Activated naive CD8-positive, alpha-beta T cell treated with anti-CD3 and anti-CD28 coated beads for 36 hours (primary cell): ENCODE measurements at regions not wholly inside any gene's neighbourhood (a gene's known extent, or its start where the extent isn't known, plus 50 kb on each side); places are given as distances from the start of the nearest gene placed in this dataset.

ENCODE experiments used
- DNase-seq: peaks from one replicate; pipeline ENCODE4 v3.0.0; 2021
- H3K27ac Mint-ChIP-seq: one replicate; pipeline ENCODE4 v1.8.0; 2022; ENCODE audit warnings: mild to moderate bottlenecking, moderate library complexity, mixed read lengths
- H3K27me3 Mint-ChIP-seq: one replicate; pipeline ENCODE4 v1.8.0; 2022; ENCODE audit warnings: mild to moderate bottlenecking, mixed read lengths
- H3K36me3 Mint-ChIP-seq: one replicate; pipeline ENCODE4 v1.8.0; 2021; ENCODE audit warnings: mild to moderate bottlenecking, mixed read lengths
- H3K4me1 Mint-ChIP-seq: one replicate; pipeline ENCODE4 v1.8.0; 2021; ENCODE audit warnings: mixed read lengths
- H3K4me3 Mint-ChIP-seq: one replicate; pipeline ENCODE4 v1.8.0; 2022; ENCODE audit warnings: mild to moderate bottlenecking, moderate library complexity, mixed read lengths
- H3K9me3 Mint-ChIP-seq: one replicate; pipeline ENCODE4 v1.8.0; 2022; ENCODE audit warnings: mixed read lengths

DNA sequence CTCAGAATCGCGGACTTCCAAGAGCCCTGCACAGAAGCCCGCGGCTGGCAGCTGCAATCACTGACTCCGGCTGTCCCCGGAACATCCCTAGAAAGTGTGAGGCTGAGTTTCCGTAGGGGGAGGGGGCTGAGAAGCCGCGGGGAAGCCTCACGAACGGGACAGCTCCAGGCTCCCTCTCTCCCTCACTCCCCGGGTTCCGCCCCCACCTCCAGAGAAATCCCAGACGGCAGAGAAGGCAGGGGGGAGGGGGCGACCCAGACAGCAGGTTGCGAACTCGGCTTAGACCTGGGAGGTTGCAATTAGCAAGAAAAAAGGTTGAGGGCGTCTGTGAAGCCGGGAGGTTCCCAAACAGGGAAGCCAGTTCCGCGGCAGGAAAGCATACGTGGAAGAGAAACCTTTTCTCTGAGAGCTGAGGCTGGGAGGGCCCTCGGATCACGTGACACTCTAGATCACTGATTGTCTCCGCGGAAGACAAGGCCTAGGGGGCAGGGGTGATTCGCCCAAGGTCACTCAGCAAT, 73.8 kb upstream of the CPLX2 start:
- no peaks in the 10 kb centered on the region for H3K9me3 Mint-ChIP-seq
- H3K27ac Mint-ChIP-seq: no peak overlapping the region
- H3K4me1 Mint-ChIP-seq: no peaks in the 10 kb centered on the region
- peaks cover 1% of the 10 kb centered on the region for H3K36me3 Mint-ChIP-seq
- no peak for DNase-seq
- H3K4me3 Mint-ChIP-seq: no peak overlapping the region
- H3K27me3 Mint-ChIP-seq: peaks cover 80% of the 10 kb centered on the region

DNA sequence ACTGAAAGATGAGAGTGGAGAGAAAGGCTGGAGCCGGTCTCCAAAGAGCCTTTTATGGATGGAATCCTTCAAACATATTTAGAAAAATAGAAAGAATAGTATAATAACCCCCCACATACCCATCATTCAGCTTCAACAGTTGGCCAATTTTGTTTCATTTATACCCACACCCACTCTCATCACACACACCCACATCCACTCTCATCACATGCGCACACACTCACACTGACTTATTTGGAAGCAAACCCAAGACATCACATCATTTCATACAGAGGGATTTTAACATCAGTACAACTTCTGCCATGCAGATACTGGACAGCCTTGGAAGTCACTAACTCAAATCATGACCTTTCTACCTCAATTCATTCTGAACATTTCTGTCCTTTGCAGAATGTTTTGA, 72.8 kb upstream of the CPLX2 start:
- H3K27me3 Mint-ChIP-seq: peaks cover 82% of the 10 kb centered on the region
- no peaks in the 10 kb centered on the region for H3K4me1 Mint-ChIP-seq
- DNase-seq: no peak
- H3K36me3 Mint-ChIP-seq: peaks cover 1% of the 10 kb centered on the region
- H3K9me3 Mint-ChIP-seq: no peaks in the 10 kb centered on the region
- no peak overlapping the region for H3K27ac Mint-ChIP-seq
- no peak overlapping the region for H3K4me3 Mint-ChIP-seq

DNA sequence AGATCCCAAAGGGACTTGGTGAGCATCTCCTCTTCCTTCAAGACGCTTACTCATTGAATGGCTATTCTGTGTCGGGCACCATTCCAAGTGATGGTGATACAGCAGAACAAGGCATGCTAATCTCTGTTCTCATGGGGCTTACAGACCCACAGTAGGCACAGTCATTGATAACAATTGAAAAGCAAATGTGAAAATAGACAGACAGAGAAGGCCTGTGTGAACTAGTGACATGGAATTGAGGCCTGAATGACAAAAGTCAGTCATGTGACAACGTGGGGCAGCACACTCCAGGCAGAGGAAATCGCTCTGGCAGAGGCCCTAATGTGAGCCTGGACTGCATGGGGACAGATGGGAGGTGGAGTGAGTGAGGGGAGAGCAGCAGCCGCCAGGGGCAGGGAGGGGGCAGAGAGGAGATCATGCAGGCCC, 70.7 kb upstream of the CPLX2 start:
- Mint-ChIP-seq H3K27me3 (peaks cover 69% of the 10 kb centered on the region), H3K27ac (no peak overlapping the region), H3K4me1 (no peaks in the 10 kb centered on the region), H3K9me3 (no peaks in the 10 kb centered on the region), H3K4me3 (no peak overlapping the region), H3K36me3 (no peaks in the 10 kb centered on the region)
- DNase-seq: no peak

DNA sequence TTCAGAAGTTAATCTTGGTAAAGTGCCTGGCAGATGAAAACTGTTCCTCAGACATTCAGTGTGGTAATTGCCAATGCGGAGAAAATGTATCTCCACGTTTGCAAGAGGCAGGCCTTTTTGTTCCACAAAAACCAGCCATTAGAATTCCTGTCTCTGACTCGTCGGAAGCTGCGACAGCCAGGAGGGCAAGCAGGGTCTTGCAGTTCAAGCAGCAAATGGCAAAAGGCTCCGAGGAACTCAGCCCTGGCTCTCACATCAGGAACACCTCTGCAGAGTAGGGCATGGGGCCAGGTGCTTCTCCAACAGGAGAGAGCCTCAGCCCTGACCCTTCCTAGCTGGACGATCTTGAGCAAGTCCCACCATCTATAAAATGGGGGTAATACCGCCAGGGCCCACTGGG, 69.0 kb upstream of the CPLX2 start:
- H3K36me3 Mint-ChIP-seq: no peaks in the 10 kb centered on the region
- peaks cover 70% of the 10 kb centered on the region for H3K27me3 Mint-ChIP-seq
- H3K4me1 Mint-ChIP-seq: no peaks in the 10 kb centered on the region
- H3K27ac Mint-ChIP-seq: no peak overlapping the region
- no peaks in the 10 kb centered on the region for H3K9me3 Mint-ChIP-seq
- no peak for DNase-seq
- no peak overlapping the region for H3K4me3 Mint-ChIP-seq

DNA sequence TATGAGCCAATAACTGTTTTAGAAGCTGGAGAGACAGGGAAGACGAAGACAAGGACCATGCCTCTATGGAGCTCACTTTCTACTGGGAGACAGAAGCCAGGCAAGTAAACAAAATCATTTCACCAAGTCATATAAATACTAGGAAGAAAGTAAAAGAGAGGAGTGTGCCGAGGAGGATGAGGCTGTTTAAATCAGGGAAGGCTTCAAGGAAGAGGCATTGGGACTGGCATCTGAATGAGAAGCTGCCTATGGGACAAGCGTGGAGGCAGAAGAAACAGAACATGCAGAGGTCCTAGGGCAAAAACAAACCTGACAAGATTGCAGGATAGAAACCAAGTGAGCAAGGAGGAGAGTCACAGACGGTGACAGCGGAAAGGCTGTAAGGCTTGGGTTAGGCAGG, 68.1 kb upstream of the CPLX2 start:
- Mint-ChIP-seq H3K27ac (no peak overlapping the region), H3K4me1 (no peaks in the 10 kb centered on the region), H3K9me3 (no peaks in the 10 kb centered on the region), H3K4me3 (no peak overlapping the region), H3K27me3 (peaks cover 68% of the 10 kb centered on the region), H3K36me3 (no peaks in the 10 kb centered on the region)
- DNase-seq: no peak

DNA sequence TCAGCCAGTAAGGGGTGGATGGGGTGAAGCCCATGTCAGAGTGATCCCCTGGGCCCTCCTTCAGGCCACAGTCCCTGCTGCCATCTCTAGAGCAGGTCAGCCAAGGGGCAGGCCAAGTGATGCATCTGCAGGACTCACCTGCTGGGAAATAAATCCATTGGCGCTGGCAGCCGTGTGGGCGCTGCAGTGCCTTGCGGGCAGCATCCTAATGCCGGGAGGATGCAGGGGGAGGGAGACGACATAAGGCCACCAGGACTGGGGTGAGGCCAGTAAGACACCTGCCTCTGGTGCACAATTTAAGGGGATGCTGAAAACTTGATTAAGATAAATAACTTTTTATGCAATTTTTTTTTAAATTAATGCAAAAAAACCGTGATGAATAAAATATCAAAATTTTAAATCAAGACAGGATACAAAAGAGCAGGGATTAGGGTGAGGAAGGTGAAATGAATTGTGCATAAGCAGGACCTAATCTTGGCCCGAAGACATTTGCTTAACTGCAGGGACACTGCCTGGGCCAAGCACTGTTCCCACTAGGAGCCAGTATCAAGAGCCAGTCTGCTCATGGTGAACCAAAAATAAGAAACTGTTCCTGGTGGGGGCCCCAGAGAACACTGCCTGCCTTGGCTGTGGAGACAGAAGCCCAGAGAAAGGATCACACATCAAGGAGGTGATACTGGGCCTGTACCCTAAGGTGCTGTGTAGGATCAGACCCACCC, 67.5 kb upstream of the CPLX2 start:
- H3K4me1 Mint-ChIP-seq: no peaks in the 10 kb centered on the region
- H3K36me3 Mint-ChIP-seq: no peaks in the 10 kb centered on the region
- no peak for DNase-seq
- no peaks in the 10 kb centered on the region for H3K9me3 Mint-ChIP-seq
- peaks cover 64% of the 10 kb centered on the region for H3K27me3 Mint-ChIP-seq
- H3K27ac Mint-ChIP-seq: no peak overlapping the region
- no peak overlapping the region for H3K4me3 Mint-ChIP-seq

DNA sequence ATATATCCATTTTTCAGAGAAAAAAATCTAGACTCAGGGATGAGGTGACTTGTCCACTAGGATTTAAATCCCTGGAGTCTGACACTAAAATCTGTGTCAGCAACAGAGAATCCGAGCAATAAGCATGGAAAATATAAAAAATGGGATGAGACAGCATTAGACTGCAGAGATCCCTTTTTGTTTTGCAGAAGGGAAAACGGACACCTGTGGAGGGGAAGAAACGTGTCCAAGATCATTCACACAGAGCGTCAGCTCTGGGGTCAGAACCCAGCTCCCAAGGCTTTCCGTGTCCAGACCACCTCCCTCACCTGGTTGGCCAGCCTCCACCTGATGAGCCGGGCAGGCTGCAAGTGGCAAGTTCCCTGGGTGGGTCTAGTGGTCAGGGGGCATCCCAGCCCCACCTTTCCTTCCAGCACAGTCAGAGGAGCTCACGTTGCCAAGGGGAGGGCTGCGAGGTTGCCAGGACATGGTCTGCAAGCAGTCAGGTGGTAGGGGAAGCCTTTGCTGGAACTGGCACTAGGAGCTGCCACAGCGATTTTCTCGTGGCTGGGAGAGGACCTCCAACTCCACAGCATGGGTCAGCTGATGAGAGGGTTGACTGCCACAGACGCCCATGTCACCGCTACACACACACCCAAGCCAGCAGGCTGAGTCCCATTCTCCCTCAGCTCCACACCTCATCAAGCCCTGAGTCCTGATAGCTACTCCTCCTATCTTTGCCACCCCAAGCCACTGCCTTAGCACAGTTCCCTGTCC, 65.9 kb upstream of the CPLX2 start:
- no peaks in the 10 kb centered on the region for H3K9me3 Mint-ChIP-seq
- no peaks in the 10 kb centered on the region for H3K4me1 Mint-ChIP-seq
- H3K36me3 Mint-ChIP-seq: no peaks in the 10 kb centered on the region
- peaks cover 62% of the 10 kb centered on the region for H3K27me3 Mint-ChIP-seq
- no peak for DNase-seq
- no peak overlapping the region for H3K4me3 Mint-ChIP-seq
- no peak overlapping the region for H3K27ac Mint-ChIP-seq

DNA sequence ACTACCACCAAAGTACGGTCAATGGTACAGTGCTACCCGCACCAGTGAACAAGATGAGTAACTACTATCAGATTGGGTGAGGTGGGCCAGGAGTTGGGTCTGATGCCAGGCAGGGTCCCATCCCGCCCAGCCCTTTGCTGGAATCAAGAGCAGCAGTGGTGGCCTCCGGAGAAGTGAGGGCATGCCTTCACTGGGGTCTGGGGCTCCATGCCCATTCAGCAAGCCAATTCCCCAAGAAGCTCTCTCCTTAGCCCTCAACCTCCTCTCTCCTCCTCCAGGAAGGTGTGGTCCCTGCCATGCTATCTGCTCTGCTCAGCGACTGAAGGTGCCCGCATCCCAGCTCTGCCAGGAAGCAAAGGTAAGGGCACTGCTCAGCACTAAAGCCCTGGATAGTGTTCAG, 62.7 kb upstream of the CPLX2 start:
- H3K9me3 Mint-ChIP-seq: no peaks in the 10 kb centered on the region
- H3K4me3 Mint-ChIP-seq: no peak overlapping the region

DNA sequence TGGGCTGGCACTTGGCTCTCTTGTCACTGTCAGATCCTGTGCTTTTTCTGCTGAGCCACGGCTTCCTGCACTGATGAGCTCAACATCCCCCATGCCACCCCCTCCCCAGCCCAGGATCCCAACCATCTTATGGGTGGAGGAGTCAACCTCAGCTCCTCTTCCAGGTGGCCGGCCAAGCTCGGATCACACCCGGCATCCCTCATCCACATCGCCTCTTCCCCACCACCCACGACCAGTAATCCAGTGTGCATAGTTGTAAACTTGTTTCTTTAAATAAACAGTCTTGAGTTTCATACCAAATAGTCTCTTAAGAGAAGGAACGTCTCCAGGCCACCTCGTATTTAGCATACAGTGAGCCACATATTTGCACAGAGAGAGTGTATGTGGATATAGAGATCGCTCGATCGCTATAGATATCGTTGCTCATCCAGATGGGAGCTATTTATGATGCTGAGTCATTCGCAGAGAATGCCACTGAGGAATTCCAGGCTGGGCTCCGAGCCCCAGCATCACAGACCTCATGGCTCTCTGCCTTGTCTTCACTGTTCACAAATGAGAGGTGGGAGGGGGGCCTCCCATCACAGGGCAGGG, 61.8 kb upstream of the CPLX2 start:
- peaks cover 38% of the 10 kb centered on the region for H3K27me3 Mint-ChIP-seq
- no peak for DNase-seq
- no peaks in the 10 kb centered on the region for H3K36me3 Mint-ChIP-seq
- no peak overlapping the region for H3K27ac Mint-ChIP-seq
- no peak overlapping the region for H3K4me3 Mint-ChIP-seq
- H3K9me3 Mint-ChIP-seq: no peaks in the 10 kb centered on the region
- no peaks in the 10 kb centered on the region for H3K4me1 Mint-ChIP-seq

More for the DNA sequence above, 62.7 kb upstream of the CPLX2 start:
- Mint-ChIP-seq H3K27ac (no peak overlapping the region), H3K4me1 (no peaks in the 10 kb centered on the region), H3K27me3 (peaks cover 38% of the 10 kb centered on the region), H3K36me3 (no peaks in the 10 kb centered on the region)
- DNase-seq: no peak

DNA sequence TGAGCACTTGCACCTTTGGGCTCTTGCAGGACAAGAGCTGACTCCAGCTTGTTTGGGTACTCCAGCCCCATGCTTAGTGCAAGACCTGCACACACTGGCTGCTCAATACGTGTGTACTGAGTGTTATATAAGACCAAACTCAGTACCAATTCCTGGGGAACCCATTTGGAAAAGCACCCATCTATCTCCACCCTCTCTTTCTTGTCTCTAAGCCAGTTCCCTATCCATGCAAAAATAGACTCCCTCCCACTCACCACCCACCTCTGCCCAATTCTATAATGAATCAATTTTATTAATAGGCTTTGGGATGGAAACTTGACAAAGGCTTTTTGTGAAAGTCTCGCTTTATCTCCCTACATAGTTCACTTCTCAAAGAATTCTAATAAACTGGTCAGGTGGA, 60.9 kb upstream of the CPLX2 start:
- no peak overlapping the region for H3K27ac Mint-ChIP-seq
- no peak overlapping the region for H3K4me3 Mint-ChIP-seq
- H3K4me1 Mint-ChIP-seq: no peaks in the 10 kb centered on the region
- DNase-seq: no peak
- no peaks in the 10 kb centered on the region for H3K9me3 Mint-ChIP-seq
- H3K27me3 Mint-ChIP-seq: peaks cover 38% of the 10 kb centered on the region
- H3K36me3 Mint-ChIP-seq: no peaks in the 10 kb centered on the region

DNA sequence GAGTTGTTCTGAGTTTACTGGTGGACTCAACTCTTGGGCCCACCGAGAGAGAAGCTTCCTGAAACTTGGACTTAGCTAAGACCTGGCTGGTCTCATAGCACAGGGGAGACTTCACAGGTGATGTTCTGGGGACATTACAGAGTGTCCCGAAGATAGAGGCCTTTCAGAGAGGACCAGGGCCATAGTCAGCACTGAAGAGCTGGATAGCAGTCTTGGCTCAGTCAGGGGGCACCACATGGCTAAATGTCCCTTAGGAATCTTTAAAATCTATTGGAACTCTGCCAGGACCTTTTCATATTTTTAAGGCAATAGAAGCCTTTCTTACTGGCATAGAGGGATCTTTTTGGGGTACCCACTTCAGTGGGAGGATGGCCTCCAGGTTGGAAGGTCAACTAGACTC, 59.8 kb upstream of the CPLX2 start:
- Mint-ChIP-seq H3K27me3 (peaks cover 27% of the 10 kb centered on the region), H3K36me3 (no peaks in the 10 kb centered on the region), H3K4me1 (no peaks in the 10 kb centered on the region), H3K27ac (no peak overlapping the region), H3K9me3 (no peaks in the 10 kb centered on the region), H3K4me3 (no peak overlapping the region)
- DNase-seq: no peak

DNA sequence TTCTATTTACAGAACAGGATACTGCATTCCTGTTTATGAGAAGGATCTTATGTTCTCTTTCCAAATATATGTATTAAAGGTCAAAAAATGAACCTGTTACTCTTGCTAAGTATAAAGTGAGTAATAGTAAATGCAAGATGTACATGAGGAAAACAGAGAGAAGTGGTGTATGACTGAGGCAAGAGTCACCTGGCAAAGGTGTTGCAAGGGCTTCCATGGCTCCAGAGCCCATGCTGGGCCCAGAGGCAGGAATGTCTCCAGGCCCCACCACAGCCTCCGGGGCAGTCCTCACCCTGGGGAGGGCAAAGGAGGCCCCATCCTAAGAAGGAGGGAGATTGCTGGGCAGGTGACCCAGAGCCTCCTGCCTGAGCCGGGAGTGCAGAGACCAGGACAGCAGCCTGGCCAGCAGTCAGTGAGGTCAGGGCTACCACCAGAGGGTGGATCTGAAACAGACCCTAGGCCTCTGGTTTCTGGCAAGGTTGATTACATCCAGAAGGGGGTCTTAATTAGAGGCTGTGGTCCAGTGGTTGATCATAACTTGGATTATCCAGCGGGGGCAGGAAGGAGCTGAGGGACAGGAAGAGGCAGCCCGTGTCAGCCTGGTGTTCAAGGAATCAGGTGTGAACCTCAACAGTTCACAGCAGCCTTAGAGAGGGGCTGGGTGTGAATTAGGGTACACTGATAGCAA, 57.3 kb upstream of the CPLX2 start:
- DNase-seq: no peak
- Mint-ChIP-seq H3K27ac (no peak overlapping the region), H3K4me3 (no peak overlapping the region), H3K9me3 (no peaks in the 10 kb centered on the region), H3K27me3 (peaks cover 13% of the 10 kb centered on the region), H3K4me1 (no peaks in the 10 kb centered on the region), H3K36me3 (no peaks in the 10 kb centered on the region)

DNA sequence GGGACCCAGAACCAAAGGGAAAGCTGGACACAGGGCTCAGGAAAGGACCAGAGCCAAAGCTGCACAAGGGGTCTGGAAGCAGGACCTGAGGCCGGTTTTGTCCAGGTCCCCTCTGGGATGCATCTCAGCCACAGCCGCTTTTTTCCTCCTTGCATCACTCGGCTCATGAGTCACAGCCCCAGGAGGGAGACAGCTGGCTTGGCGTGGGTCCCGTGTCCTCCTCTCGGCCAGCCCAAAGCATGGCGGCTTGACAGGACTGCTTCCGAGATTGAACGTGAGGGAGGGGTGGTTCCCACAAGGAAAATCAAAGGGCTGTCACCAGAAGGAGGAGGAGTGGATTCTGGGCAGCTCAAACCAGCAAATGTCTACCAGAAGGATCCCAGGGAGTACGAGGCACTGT, 56.7 kb upstream of the CPLX2 start:
- no peaks in the 10 kb centered on the region for H3K36me3 Mint-ChIP-seq
- no peak overlapping the region for H3K27ac Mint-ChIP-seq
- no peak for DNase-seq
- H3K4me1 Mint-ChIP-seq: no peaks in the 10 kb centered on the region
- H3K27me3 Mint-ChIP-seq: peaks cover 9% of the 10 kb centered on the region
- no peaks in the 10 kb centered on the region for H3K9me3 Mint-ChIP-seq
- no peak overlapping the region for H3K4me3 Mint-ChIP-seq

DNA sequence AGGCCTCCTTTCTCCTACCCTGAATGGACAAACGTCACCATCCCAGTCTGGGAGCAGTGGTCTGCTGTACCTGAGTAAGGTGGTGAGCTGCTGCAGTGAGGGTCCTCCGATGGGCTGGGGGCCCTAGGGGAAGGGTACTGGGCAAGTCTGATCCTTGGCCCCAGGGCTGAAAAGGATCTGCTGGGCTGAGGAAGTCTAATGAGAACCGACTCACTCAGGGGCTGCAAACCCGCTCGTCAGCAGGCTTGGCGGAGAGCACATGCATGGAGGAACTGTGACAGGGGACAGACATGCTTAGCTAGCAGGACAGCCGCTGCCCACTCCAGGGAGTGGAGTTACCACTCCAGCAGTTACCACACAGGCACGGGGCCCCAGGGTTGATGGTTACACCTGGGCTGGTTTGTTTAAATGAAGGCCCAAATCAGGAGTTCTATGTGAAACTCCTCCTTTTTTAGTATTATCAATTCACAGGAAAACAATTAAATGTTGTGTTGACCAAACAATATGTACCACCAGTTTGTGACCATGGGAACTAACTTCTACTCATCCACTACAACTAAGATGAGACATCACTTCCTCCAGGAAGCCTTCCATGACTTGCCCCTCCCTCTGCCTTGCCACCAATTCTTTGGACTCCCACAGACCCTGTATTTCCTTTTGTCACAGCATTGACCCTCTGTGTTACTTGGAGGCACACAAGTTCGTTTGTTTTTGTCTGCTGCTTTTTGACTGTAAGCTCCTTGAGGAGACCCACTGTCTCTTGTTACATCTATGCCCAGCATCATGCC, 56.1 kb upstream of the CPLX2 start:
- peaks cover 5% of the 10 kb centered on the region for H3K27me3 Mint-ChIP-seq
- no peak for DNase-seq
- H3K4me1 Mint-ChIP-seq: no peaks in the 10 kb centered on the region
- H3K4me3 Mint-ChIP-seq: no peak overlapping the region
- no peak overlapping the region for H3K27ac Mint-ChIP-seq
- no peaks in the 10 kb centered on the region for H3K36me3 Mint-ChIP-seq
- no peaks in the 10 kb centered on the region for H3K9me3 Mint-ChIP-seq
